Cardiac septum (tissue), 1 donor: ENCODE measurements at regions not wholly inside any gene's neighbourhood (a gene's known extent, or its start where the extent isn't known, plus 50 kb on each side); places are given as distances from the start of the nearest gene placed in this dataset.

ENCODE experiments used
- DNase-seq: peaks from one replicate; pipeline ENCODE4 v3.0.0-alpha.2; 2020; ENCODE audit warnings: low spot score
- intact Hi-C: fragments of 100-400 bp; cut with DNase I; formaldehyde crosslinking; loops from one replicate; pipeline ENCODE4 v1.14.0; 2022
- donor health status: DM: no; HTN: no; CAD: no.

DNA sequence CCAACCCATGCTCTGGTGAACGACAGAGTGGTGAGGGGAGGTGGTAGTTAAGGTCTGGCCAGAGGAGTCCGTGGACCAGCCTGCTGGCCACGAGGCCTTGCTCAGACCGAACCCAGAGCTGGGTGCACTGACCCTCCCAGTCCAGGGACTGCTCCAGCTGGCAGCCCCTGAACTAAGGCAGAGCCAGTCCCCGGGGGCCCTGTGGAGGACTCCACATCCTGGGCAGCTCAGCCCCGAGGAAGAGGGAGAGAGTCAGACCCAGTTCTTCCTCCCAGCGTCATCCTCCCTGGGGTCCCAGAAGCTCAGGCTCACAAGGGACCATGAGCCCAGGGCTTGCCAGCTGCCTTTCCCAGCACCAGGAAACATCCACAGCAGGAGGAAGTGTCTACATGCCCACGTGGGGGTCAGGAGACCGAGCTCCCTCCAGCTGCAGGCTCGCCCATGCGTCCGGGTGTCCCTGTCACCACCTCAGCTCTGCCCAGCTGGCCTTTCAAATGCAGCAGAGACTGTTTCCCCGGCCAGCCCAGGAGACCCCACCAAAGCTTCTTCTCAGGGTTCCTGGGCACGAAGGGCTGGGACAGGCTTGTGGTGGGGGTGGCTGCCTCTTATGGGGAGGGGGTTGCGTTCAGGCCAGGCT is 194.4 kb downstream of the KIF26A start:
- intact Hi-C loops, result no loop called here
- DNase-seq, result peak; percentile 62

GRCh38 chr14:104333646-104334423 is 195.4 kb downstream of the KIF26A start:
- intact Hi-C loops, result no loop called here
- DNase-seq, result peak; percentile 59

DNA sequence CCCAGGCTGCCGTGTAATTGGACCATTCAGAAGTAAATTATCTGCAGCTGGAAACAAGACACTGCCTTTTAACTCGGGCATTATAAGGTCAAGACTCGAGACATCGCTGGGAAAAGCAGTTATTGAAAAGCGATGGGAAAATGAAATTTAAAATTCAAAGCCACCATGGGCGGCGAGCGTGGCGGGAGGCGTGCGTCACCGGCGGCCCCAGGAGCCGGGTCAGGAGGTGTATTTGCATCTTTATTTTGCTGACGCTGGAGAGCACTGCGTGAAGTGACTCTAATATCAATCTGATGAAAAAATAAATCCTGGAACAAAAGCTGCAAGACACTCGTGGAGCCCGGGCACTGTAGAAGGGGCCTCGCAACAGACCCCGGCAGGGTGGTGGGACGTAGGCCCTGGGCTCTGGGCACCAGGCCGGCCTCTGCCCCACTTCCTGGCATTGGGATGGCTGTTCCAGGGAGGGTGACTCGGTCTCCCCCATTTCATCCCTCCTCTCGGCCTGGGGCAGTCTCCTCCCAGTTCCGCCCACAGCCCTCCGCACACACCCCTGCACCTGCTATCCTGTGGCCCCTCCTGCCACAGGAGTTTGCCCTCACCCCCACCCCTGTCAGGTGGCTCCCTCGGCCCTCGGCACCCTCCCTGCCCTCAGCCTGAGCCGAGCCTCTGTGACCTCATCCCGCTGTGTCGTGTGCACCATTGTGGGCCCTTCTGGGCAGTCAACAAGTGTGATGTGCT is 196.2 kb downstream of the KIF26A start:
- no peak for DNase-seq
- intact Hi-C loops, result no loop called here

- intact Hi-C loops, result no loop called here
- no peak for DNase-seq
Observed at GRCh38 chr14:104335176-104335575, 196.8 kb downstream of the KIF26A start.

DNA sequence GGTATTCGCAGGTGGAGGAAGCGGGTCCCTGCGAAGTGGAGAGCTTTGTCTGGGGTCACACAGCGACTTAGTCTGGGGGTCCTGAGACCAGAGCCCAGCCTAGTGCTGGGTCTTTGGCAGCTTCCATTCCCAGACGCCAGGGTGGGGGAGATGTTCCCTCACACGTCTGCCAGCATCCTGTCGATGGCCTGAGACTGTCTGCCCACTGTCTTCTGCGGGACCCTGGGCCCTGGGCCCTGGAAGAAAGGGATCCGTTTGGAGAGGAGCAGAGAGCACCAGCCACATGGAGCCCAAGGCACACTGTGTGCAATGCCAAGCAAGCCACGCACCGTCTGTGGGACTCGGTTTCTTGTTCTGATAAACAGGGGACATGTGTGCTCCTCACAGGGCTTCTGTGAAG is 197.2 kb downstream of the KIF26A start:
- DNase-seq, result peak; percentile 70
- intact Hi-C loops, result no loop called here

DNA sequence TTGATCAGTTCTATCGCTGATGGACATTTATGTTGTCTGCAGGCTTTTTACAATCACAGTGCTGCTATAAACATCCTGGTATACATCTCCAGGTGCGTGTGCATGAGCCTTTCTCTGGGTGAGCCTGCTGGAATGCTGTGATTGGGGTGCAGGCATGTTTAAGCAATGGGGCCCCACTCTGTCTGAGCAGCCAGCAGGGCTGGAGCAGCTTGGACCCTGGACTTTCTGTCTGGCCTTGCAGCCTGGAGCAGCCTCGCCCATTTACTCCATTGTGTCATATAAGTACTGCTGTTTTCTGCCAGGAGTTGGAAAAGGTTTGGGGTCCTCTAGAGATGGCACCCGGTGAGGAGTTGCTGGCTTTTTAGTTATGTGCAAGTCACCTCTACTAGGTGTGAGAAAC is 199.0 kb downstream of the KIF26A start:
- intact Hi-C loops, result no loop called here
- peak; percentile 47 for DNase-seq

DNA sequence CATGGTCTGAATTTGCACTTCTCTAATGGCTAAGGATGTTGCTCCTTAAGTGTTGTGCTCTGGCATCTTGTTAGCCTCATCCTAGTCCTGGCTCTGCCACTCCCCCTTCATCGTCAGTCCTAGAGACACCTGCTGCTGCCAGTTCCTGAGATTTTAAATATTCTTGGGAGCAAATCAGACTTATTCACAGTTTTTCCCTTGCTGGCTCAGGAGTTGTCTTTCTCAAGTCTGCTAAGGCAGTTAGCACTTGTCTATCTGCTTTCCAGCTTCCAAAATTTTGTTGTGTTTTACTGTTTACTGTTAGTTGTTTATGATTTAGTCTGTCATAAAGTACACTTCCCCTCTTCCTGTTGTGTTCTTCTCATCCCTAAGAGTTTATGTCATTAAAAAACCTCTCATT is 201.0 kb downstream of the KIF26A start:
- intact Hi-C loops, result no loop called here
- no peak for DNase-seq

DNA sequence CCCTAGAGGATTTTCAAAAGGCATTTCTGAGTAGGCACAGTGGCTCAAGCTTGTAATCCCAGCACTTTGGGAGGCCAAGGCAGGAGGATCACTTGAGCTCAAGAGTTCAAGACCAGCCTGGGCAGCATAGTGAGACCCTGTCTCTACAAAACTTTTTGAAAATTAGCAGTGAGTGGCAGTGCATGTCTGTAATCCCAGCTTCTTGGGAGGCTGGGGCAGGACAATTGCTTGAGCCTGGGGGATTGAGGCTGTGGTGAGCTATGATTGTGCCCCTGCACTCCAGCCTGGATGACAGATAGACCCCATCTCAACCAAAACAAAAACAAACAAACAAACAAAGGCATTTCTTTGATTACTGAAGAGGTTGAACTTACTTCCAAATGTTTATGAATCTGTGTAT is 201.4 kb downstream of the KIF26A start:
- intact Hi-C loops, result loop anchor here (10.0 kb wide), 1 partner anchor 205 kb away; the partner anchor contains the start of gene KIF26A
- DNase-seq, result no peak

DNA sequence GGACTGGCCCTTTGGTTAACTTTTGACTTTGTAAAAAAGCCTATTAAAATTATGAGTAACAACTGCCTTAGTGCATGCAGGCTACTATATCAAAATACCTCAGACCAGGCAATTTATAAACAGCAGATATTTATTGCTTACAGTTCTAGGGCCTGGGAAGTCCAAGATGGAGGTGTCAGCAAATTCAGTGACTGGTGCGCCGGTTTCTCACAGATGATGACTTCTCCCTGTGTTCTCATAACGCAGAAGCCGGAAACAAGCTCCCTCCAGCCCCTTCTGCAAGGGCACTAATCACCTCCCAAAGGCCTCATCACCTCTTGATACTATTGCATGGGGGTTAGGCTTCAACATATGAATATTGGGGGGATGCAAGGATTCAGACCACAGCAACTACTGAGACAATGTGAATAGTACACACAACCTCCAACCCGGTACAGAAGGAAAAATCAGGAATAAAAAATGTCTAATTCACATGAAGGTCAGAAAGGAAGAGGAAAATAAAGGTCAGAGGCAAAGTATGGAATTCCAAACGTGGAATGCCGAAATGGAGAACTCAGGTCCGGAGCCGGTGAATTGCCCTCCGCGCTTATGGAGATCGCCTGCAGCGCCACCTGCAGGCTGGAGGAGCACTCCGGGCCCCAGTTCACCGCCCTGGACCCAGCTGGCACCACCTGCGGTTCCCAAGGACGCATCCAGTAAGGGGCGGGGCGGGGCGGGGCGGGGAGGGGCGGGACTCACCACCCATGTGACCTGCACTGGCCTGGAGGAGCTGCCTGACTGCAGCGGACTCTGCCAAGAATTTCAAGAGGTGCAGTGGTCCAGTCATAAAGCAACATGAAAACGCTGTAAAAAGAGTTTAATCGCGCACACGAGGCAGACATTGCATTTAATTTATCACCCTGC is 203.4 kb downstream of the KIF26A start:
- peak; percentile 74 for DNase-seq
- intact Hi-C loops, result loop anchor here (10.0 kb wide), 1 partner anchor 207 kb away; the partner anchor contains the start of gene KIF26A

GRCh38 chr14:104342435-104343293 is 204.3 kb downstream of the KIF26A start:
- intact Hi-C loops, result loop anchor here (10.0 kb wide), 1 partner anchor 208 kb away; the partner anchor contains the start of gene KIF26A
- peak; percentile 60 for DNase-seq

DNA sequence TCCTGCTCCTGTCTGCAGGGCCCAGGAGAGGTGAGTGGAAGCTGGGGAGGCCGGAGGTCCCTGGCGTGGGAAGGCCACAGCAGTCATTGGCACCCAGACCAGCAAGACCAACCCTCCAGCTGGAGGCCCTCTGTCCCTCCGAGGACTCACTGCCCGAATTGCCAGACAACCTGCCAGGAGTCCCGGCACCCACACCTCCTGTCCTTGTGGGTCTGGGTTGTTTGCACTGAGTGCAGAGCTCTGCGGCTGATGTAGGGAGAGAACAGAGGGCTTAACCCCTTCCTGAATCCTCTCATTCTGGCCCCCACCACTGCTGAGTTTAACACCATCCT is 204.9 kb downstream of the KIF26A start:
- intact Hi-C loops, result loop anchor here (10.0 kb wide), 1 partner anchor 208 kb away; the partner anchor contains the start of gene KIF26A
- no peak for DNase-seq

DNA sequence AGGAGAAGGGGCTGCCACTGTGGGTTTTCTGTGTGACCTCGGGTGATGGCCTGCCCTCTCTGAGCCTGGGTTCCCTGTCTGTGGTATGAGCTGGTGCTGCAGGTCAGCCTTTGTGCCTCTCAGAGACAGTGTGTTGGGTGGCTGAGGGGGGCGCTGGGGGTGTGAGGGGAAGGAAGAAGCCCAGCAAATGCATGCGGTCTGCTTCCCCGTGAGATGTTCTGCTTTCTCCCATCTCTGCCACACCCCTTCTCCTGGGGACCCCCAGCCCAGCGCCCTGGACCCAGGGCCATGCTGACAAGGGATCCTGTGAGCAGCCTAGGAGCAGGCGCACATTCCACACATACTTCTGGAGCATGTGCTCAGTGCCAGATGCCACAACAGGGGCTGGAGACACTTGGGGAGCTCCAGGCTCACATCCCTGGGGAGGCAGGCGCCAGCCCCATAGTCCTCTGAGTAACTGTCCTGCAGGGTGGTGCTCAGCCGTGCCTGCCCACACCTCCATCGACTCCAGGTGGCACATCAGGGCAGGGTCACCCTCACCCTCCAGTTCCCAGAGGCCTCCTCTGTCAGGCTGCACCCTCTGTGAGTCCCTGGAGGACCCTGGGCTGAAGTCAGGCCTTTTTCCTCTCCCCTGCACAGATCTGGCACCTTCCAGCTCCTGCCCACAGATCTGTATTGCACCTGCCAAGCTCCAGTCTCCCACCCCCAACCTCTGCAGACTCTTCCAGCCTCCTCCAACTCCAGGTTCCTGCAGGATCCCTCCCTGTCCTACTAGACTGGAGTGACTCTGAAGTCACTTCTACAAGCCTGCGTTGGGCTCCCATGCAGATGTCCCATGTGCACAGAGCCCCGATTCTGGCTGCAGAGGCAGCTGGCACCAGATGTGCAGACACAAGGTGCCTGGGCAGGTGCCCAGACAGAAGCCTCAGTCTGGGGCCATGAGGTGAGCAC is 205.6 kb downstream of the KIF26A start:
- peak; percentile 56 for DNase-seq
- intact Hi-C loops, result loop anchor here (10.0 kb wide), 1 partner anchor 209 kb away; the partner anchor contains the start of gene KIF26A

DNA sequence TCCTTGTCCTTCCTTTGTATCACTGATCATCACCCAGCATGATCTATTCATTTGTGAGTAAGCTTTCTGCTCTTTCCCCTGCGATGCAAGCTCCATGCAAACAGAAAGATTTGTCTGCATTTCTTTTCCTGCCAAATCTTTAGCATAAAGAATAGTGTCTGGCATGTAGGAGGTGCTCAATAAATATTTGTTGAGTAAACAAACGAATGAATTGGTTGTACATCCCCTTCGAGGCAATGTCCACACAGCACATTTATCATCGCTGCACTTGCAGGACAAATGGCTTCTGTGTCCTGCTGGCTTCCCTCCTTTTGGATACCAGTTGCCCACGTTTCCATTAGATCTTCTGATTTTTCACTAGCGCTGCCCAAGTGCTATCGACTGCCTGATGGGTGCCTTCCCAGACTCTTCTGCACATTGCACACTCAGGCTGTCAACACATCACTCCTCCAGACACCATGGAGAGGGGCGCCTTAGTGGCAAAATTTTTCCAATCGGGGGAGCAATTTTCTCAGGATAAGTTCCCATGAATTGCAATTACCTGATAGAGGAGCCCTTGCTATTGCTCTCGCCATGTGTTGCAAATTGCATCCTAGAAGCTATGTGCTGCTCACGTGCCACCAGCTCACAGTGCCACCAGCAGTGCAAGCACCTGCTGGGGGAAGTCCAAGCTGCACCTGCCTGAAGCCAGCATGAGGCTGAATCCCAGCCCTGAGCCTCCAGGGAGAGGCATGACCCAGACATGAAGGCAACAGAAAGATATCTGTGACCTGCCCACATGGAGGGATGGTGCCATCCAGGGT is 206.6 kb downstream of the KIF26A start:
- intact Hi-C loops, result loop anchor here (10.0 kb wide), 1 partner anchor 210 kb away; the partner anchor contains the start of gene KIF26A
- DNase-seq, result peak; percentile 51

GRCh38 chr14:104345621-104346462 is 207.5 kb downstream of the KIF26A start:
- peak; percentile 36 for DNase-seq
- intact Hi-C loops, result loop anchor here (10.0 kb wide), 1 partner anchor 211 kb away; the partner anchor contains the start of gene KIF26A

DNA sequence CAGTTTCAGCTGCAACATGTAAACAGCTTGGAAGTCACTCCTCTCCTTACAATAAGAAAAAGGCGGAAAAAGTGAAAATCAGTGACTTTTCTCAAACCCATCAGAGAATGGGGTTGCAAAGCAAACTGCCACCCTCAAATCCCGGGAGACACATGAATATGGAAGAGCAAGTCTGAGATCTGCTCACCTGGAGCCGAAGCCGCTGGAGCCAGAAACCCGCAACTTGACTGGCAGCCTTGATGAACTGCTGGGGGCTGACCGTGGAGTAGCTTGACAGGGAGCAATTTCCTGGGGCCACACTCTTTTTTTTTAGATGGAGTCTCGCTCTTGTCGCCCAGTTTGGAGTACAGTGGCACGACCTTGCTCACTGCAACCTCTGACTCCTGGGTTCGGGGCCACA is 208.2 kb downstream of the KIF26A start:
- intact Hi-C loops, result loop anchor here (10.0 kb wide), 1 partner anchor 212 kb away; the partner anchor contains the start of gene KIF26A
- peak; percentile 31 for DNase-seq
